ENCODE measurements at regions not wholly inside any gene's neighbourhood (a gene's known extent, or its start where the extent isn't known, plus 50 kb on each side); places are given as distances from the start of the nearest gene placed in this dataset.

DNA sequence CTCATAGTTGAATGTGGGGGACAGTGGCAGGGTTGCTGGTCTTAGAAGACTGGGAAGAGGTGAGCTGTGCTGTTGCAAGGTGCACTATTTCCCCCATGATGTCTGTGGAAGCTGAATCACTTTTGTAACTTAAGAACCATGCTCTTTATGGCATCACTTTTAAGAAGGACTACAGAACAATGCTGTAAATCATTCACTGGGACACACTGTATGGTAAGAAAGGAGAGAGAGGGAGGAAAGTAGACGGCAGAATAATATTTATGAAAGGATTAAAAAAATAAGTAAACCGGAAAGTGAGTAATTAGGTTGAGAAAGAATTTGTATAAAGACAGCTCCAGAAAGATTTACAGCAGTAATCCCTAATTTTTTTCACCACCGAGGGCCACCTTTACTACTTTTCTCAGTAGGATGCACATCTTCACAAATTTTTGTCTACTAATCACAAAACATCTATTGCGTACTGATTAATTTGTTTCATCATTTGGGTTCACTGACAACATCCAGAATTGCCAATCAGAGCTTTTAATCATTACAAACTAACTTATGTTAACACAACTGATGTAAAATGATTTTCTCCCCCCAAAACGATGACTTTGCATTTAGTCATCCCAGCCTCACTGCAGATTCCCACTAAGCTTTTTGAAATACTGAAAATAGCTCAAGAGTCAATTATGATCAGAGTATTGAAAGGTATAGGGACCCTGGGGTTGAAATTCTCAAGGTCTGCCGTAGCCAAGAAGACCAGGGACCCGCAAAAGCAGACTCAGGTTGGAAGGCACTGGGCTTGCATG, 560.7 kb upstream of the NOX3 start:
- DNase-seq (peak; percentile 68), ATAC-seq (ENCODE audit: low read depth) (peak; percentile 42)
- no peak overlapping the region for H2AK9ac ChIP-seq (replicated peaks; ENCODE audit: low read depth, low read length, poor library complexity)
- peak overlapping the region; percentile 84 for H2BK120ac ChIP-seq (ENCODE audit: low read depth, low read length)
- WGBS, 2 experiments (ENCODE audit: extremely low coverage in 2 of 2, insufficient read length in 1 of 2): 80 to 100% methylated on average over 1 to 2 of the region's 7 CpGs
- H3K79me1 ChIP-seq (ENCODE audit: low read depth in 1 of 2, low read length in 2 of 2): no peaks in the 10 kb centered on the region
- peak overlapping the region; percentile 78 to 84 for H4K8ac ChIP-seq (ENCODE audit: low read depth in 2 of 2, low read length in 2 of 2)
- peaks cover 9% of the 10 kb centered on the region for H3K9me1 ChIP-seq (ENCODE audit: insufficient read depth, low read length)
- H3K36me3 ChIP-seq (ENCODE audit: control insufficient read depth, insufficient read depth, low read length): no peaks in the 10 kb centered on the region
- TF ChIP-seq CHD1 (IDR thresholded peaks at IDR 0.05; ENCODE audit: low read depth, low read length) (no peak), SMC3 (IDR thresholded peaks at IDR 0.05; ENCODE audit: low read depth, low read length) (no peak), NFE2L2 (IDR thresholded peaks at IDR 0.05; ENCODE audit: low read depth, low read length) (peak; percentile 65; the same call in 1 of the 2 replicates), MAFK (IDR thresholded peaks at IDR 0.05; ENCODE audit: low read depth, low read length) (peak; percentile 90)
- peak overlapping the region; percentile 57; the same call in 1 of the 2 replicates for H3K56ac ChIP-seq (ENCODE audit: extremely low read depth, insufficient read depth, low read length)
- H3K23ac ChIP-seq (ENCODE audit: low read depth, low read length): peak overlapping the region; percentile 62
- peak overlapping the region; percentile 82 for H3K4ac ChIP-seq (ENCODE audit: low read depth, low read length)
- H2BK20ac ChIP-seq (ENCODE audit: low read depth, low read length): peak overlapping the region; percentile 77
- peaks cover 21% of the 10 kb centered on the region for H3K4me1 ChIP-seq (ENCODE audit: control insufficient read depth, insufficient read depth, low read length)
- in situ Hi-C loops (cut with MboI; ENCODE audit: low sequenced_read_pairs): no loop called here
- H3K9me3 ChIP-seq (ENCODE audit: control insufficient read depth, insufficient read depth, low read length): no peaks in the 10 kb centered on the region
- peak overlapping the region; percentile 57 for H3K14ac ChIP-seq (replicated peaks; ENCODE audit: low read depth, low read length)
- peak overlapping the region; percentile 2; the same call in 1 of the 2 replicates for H3K9ac ChIP-seq (ENCODE audit: low read depth, low read length)
- H2AFZ ChIP-seq (replicated peaks; ENCODE audit: low read length, poor library complexity): peak overlapping the region; percentile 54
- H3K18ac ChIP-seq (ENCODE audit: low read depth, low read length): peak overlapping the region; percentile 99
- no peak overlapping the region for H3K4me3 ChIP-seq (ENCODE audit: insufficient read depth, low read depth, low read length)
- H2BK5ac ChIP-seq (ENCODE audit: low read depth, low read length, poor library complexity, severe bottlenecking): peak overlapping the region; percentile 85
- POLR2A ChIA-PET (ENCODE audit: unreplicated experiment): interaction anchor here (0.6 to 0.7 kb wide), 2 partner anchors 25 to 827 kb away, joined by 3 to 5 read pairs; no protein-coding TSS in a partner anchor
- no peaks in the 10 kb centered on the region for H3K27me3 ChIP-seq (ENCODE audit: control insufficient read depth, insufficient read depth, low read length)
- H4K20me1 ChIP-seq (ENCODE audit: insufficient read depth, low read length): no peaks in the 10 kb centered on the region
- H2AK5ac ChIP-seq (ENCODE audit: low read depth, low read length): peak overlapping the region; percentile 79
- H3K4me2 ChIP-seq (ENCODE audit: low read depth, low read length): peak overlapping the region; percentile 39; the same call in 1 of the 2 replicates
- peak overlapping the region; percentile 86 for H4K91ac ChIP-seq (ENCODE audit: insufficient read depth, low read depth, low read length)
- dilution Hi-C loops (cut with HindIII; ENCODE audit: low sequenced_read_pairs, unreplicated experiment): no loop called here
- CTCF ChIA-PET: interaction anchor here (0.6 kb wide), 1 partner anchor 943 kb away, joined by 6 read pairs; no protein-coding TSS in a partner anchor
- intact Hi-C loops (cut with micrococcal nuclease): loop anchor here (10.0 kb wide), 2 partner anchors 132 to 692 kb away; no protein-coding TSS in a partner anchor
- H3K27ac ChIP-seq (ENCODE audit: insufficient read depth, low read length): peak overlapping the region; percentile 73
- H2BK15ac ChIP-seq (ENCODE audit: low read depth, low read length): peak overlapping the region; percentile 75
- H4K5ac ChIP-seq (ENCODE audit: low read depth, low read length): peak overlapping the region; percentile 99
- no TSS peak for BruUV-seq (replicated peaks)
